GM23338 (cell line): ENCODE measurements at regions not wholly inside any gene's neighbourhood (a gene's known extent, or its start where the extent isn't known, plus 50 kb on each side); places are given as distances from the start of the nearest gene placed in this dataset.

Source experiments
- ATAC-seq: fragments of 200-7000 bp; cut with Tn5 transposase; 3 replicates; pipeline ENCODE4 v1.9.1; 2020
- DNase-seq: peaks from one replicate; pipeline ENCODE4 v3.0.0-alpha.2; 2015; ENCODE audit warnings: low spot score
- H2AFZ ChIP-seq: fragments of 200-600 bp; sonication (generic); 2 replicates; pipeline ENCODE4 v1.8.0; 2016; ENCODE audit warnings: antibody characterized with exemption, mild to moderate bottlenecking, moderate library complexity
- H3F3A ChIP-seq: fragments of 200-600 bp; sonication (generic); replicated peaks from 2 replicates; pipeline ENCODE4 v1.8.0; 2017; ENCODE audit warnings: antibody characterized with exemption, mixed run types, low read depth
- H3K27ac ChIP-seq: fragments of 200-600 bp; sonication (generic); 2 replicates; pipeline ENCODE4 v1.6.1; 2016; ENCODE audit warnings: low read depth
- H3K27me3 ChIP-seq: fragments of 200-600 bp; sonication (generic); 2 replicates; pipeline ENCODE4 v1.8.0; 2016; ENCODE audit warnings: mild to moderate bottlenecking, mixed run types, moderate library complexity; ENCODE audit not compliant: insufficient read depth
- H3K36me3 ChIP-seq: fragments of 200-600 bp; sonication (generic); 2 replicates; pipeline ENCODE4 v1.8.0; 2016; ENCODE audit warnings: mild to moderate bottlenecking; ENCODE audit not compliant: insufficient read depth
- H3K4me1 ChIP-seq: fragments of 200-600 bp; sonication (generic); 2 replicates; pipeline ENCODE4 v1.8.0; 2016; ENCODE audit warnings: mild to moderate bottlenecking, moderate library complexity; ENCODE audit not compliant: insufficient read depth
- H3K4me2 ChIP-seq: fragments of 200-600 bp; sonication (generic); 2 replicates; pipeline ENCODE4 v1.7.1; 2017; ENCODE audit warnings: mixed run types
- H3K4me3 ChIP-seq: fragments of 200-600 bp; sonication (generic); 2 replicates; pipeline ENCODE4 v1.6.1; 2016; ENCODE audit warnings: mixed run types
- H3K79me2 ChIP-seq: fragments of 200-600 bp; sonication (generic); replicated peaks from 2 replicates; pipeline ENCODE4 v1.8.0; 2017; ENCODE audit warnings: mild to moderate bottlenecking; ENCODE audit not compliant: insufficient read depth
- H3K9me2 ChIP-seq: fragments of 200-600 bp; sonication (generic); 2 replicates; pipeline ENCODE4 v1.8.0; 2017; ENCODE audit not compliant: insufficient read depth
- H4K20me1 ChIP-seq: fragments of 200-600 bp; sonication (generic); replicated peaks from 2 replicates; pipeline ENCODE4 v1.8.0; 2017; ENCODE audit warnings: mild to moderate bottlenecking; ENCODE audit not compliant: insufficient read depth
- H3K27ac Mint-ChIP-seq: 2 replicates; pipeline ENCODE4 v1.8.0; 2020; ENCODE audit warnings: inconsistent platforms, mild to moderate bottlenecking, moderate library complexity, mixed read lengths
- H3K27me3 Mint-ChIP-seq: 3 replicates; pipeline ENCODE4 v1.8.0; 2022; ENCODE audit warnings: low read depth, mild to moderate bottlenecking, moderate library complexity, mixed read lengths, inconsistent platforms; ENCODE audit not compliant: insufficient read depth, poor library complexity
- H3K36me3 Mint-ChIP-seq: 3 replicates; pipeline ENCODE4 v1.8.0; 2021; ENCODE audit warnings: low read depth, mild to moderate bottlenecking, inconsistent platforms, moderate library complexity, mixed read lengths
- H3K4me1 Mint-ChIP-seq: 3 replicates; pipeline ENCODE4 v1.8.0; 2020; ENCODE audit warnings: mild to moderate bottlenecking, inconsistent platforms, mixed read lengths
- H3K4me3 Mint-ChIP-seq: 3 replicates; pipeline ENCODE4 v1.8.0; 2021; ENCODE audit warnings: moderate library complexity, mild to moderate bottlenecking, inconsistent platforms, mixed read lengths
- H3K9me3 Mint-ChIP-seq: 3 replicates; pipeline ENCODE4 v1.8.0; 2020; ENCODE audit warnings: moderate library complexity, mild to moderate bottlenecking, inconsistent platforms, mixed read lengths
- CREB1 ChIP-seq: fragments of 250-450 bp; sonication (Bioruptor Pico); IDR thresholded peaks from 2 replicates; pipeline ENCODE4 v1.5.0; 2020; ENCODE audit warnings: low read depth, mild to moderate bottlenecking, moderate library complexity
- EZH2phosphoT487 ChIP-seq: fragments of 200-600 bp; sonication (generic); IDR thresholded peaks from one replicate; pipeline ENCODE4 v1.8.1; 2018; ENCODE audit warnings: antibody characterized with exemption; ENCODE audit not compliant: unreplicated experiment
- JUNB ChIP-seq: IDR thresholded peaks from one replicate; pipeline ENCODE4 v1.6.1; 2016; ENCODE audit warnings: antibody characterized with exemption; ENCODE audit not compliant: unreplicated experiment
- NANOG ChIP-seq: IDR thresholded peaks from 2 replicates; pipeline ENCODE4 v1.6.1; 2016; ENCODE audit warnings: antibody characterized with exemption, borderline replicate concordance
- POLR2AphosphoS5 ChIP-seq: IDR thresholded peaks from 2 replicates; pipeline ENCODE4 v1.6.1; 2016; ENCODE audit warnings: antibody characterized with exemption, low read depth
- STAT1 ChIP-seq: IDR thresholded peaks from one replicate; pipeline ENCODE4 v1.6.1; 2016; ENCODE audit warnings: antibody characterized with exemption; ENCODE audit not compliant: unreplicated experiment
- ZNF331 ChIP-seq: fragments of 250-450 bp; sonication (Bioruptor Pico); IDR thresholded peaks from 2 replicates; pipeline ENCODE4 v1.5.0; 2020; ENCODE audit warnings: low read depth, mild to moderate bottlenecking, moderate library complexity
- TF ChIP-seq, protein P1 (sequence below): fragments of 250-450 bp; sonication (Bioruptor Pico); IDR thresholded peaks from 2 replicates; pipeline ENCODE4 v1.5.0; 2020; ENCODE audit warnings: mild to moderate bottlenecking, moderate library complexity
- TF ChIP-seq, protein P2 (sequence below): IDR thresholded peaks from 2 replicates; pipeline ENCODE4 v1.6.1; 2016; ENCODE audit warnings: antibody characterized with exemption
- TF ChIP-seq, protein P3 (sequence below), 2 experiments: fragments of 200-600 bp in 1 of 2; sonication (generic) in 1 of 2; conservative IDR thresholded peaks; 2 replicates each; pipeline versions ENCODE4 v1.5.1 to v1.6.1; 2016 to 2017; ENCODE audit warnings: antibody characterized with exemption in 2 of 2, low read depth in 2 of 2, mild to moderate bottlenecking in 2 of 2, moderate library complexity in 1 of 2

DNA sequence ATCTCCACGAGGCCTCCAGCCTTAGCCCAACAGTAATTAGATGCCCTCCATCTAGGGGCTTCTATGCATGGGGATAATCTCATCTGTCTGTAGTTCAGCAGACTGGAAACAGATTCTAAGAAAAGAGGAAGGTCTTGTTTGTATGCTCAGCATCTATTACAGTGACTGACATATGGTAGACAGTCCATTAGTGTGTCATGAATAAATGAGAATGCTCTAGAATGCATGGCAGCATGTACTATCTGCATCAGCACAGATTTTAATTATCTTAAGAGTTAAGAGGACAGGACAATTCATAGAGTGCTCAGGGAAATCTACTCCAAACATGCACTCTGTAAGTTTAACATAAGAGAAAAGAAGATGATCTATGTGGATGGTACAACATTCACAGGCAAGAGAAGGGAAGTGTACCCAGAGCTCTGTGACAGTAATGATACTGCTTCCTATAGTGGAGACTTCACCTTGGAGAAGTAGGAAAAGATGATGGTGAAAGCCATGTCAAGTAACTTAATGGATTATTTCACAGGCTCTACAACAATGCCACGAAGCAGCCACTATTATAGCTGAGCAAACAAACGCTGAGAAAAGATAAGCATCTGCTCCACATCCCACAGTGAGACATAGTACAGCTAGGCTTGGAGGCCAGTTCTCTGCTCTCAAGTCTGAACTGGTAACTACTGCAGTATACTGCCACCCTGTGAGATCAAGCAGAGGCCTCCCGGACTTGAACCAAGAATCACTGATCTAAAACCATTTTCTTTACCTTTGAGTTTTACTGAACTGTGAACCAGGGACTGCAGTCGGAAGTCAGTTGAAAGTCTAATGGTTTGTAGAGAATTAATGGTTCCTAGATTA, 309.2 kb upstream of the SPTLC3 start (continued):
- TF ChIP-seq, protein P1, sequence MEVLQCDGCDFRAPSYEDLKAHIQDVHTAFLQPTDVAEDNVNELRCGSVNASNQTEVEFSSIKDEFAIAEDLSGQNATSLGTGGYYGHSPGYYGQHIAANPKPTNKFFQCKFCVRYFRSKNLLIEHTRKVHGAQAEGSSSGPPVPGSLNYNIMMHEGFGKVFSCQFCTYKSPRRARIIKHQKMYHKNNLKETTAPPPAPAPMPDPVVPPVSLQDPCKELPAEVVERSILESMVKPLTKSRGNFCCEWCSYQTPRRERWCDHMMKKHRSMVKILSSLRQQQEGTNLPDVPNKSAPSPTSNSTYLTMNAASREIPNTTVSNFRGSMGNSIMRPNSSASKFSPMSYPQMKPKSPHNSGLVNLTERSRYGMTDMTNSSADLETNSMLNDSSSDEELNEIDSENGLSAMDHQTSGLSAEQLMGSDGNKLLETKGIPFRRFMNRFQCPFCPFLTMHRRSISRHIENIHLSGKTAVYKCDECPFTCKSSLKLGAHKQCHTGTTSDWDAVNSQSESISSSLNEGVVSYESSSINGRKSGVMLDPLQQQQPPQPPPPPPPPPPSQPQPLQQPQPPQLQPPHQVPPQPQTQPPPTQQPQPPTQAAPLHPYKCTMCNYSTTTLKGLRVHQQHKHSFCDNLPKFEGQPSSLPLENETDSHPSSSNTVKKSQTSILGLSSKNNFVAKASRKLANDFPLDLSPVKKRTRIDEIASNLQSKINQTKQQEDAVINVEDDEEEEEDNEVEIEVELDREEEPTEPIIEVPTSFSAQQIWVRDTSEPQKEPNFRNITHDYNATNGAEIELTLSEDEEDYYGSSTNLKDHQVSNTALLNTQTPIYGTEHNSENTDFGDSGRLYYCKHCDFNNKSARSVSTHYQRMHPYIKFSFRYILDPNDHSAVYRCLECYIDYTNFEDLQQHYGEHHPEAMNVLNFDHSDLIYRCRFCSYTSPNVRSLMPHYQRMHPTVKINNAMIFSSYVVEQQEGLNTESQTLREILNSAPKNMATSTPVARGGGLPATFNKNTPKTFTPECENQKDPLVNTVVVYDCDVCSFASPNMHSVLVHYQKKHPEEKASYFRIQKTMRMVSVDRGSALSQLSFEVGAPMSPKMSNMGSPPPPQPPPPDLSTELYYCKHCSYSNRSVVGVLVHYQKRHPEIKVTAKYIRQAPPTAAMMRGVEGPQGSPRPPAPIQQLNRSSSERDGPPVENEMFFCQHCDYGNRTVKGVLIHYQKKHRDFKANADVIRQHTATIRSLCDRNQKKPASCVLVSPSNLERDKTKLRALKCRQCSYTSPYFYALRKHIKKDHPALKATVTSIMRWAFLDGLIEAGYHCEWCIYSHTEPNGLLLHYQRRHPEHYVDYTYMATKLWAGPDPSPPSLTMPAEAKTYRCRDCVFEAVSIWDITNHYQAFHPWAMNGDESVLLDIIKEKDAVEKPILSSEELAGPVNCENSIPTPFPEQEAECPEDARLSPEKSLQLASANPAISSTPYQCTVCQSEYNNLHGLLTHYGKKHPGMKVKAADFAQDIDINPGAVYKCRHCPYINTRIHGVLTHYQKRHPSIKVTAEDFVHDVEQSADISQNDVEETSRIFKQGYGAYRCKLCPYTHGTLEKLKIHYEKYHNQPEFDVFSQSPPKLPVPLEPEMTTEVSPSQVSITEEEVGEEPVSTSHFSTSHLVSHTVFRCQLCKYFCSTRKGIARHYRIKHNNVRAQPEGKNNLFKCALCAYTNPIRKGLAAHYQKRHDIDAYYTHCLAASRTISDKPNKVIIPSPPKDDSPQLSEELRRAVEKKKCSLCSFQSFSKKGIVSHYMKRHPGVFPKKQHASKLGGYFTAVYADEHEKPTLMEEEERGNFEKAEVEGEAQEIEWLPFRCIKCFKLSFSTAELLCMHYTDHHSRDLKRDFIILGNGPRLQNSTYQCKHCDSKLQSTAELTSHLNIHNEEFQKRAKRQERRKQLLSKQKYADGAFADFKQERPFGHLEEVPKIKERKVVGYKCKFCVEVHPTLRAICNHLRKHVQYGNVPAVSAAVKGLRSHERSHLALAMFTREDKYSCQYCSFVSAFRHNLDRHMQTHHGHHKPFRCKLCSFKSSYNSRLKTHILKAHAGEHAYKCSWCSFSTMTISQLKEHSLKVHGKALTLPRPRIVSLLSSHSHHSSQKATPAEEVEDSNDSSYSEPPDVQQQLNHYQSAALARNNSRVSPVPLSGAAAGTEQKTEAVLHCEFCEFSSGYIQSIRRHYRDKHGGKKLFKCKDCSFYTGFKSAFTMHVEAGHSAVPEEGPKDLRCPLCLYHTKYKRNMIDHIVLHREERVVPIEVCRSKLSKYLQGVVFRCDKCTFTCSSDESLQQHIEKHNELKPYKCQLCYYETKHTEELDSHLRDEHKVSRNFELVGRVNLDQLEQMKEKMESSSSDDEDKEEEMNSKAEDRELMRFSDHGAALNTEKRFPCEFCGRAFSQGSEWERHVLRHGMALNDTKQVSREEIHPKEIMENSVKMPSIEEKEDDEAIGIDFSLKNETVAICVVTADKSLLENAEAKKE (CRISPR knock-in tag): no peak
- TF ChIP-seq POLR2AphosphoS5 (no peak), STAT1 (no peak), JUNB (no peak)
- TF ChIP-seq, protein P2, sequence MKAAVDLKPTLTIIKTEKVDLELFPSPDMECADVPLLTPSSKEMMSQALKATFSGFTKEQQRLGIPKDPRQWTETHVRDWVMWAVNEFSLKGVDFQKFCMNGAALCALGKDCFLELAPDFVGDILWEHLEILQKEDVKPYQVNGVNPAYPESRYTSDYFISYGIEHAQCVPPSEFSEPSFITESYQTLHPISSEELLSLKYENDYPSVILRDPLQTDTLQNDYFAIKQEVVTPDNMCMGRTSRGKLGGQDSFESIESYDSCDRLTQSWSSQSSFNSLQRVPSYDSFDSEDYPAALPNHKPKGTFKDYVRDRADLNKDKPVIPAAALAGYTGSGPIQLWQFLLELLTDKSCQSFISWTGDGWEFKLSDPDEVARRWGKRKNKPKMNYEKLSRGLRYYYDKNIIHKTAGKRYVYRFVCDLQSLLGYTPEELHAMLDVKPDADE: no peak

DNA sequence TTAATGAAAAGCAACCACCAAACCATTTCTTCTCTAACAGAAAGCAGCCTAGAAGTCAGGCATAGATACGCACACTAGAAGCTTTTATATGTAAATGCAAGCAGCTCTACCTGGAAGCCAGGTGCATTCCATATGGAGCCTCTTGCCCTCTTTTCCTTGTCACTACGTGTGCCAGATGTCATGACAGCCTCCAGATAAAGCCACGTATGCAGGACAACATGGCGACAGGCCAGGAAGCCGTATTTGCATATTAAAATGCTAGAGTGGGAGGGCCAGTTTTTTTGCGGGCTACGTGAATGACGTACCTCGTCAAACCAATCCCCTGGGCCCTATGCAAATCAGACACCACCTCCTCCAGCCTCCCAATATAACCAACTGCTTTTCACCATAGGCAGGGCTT, 308.1 kb upstream of the SPTLC3 start:
- peaks cover 12% of the 10 kb centered on the region for H3K4me1 Mint-ChIP-seq
- peaks cover 4% of the 10 kb centered on the region for H3K27me3 Mint-ChIP-seq
- H3K4me3 ChIP-seq: no peak overlapping the region
- H3K27ac ChIP-seq: no peak overlapping the region
- peaks cover 13% of the 10 kb centered on the region for H3K9me2 ChIP-seq
- H3K4me1 ChIP-seq: peaks cover 9% of the 10 kb centered on the region
- no peaks in the 10 kb centered on the region for H3K36me3 ChIP-seq
- no peak overlapping the region for H2AFZ ChIP-seq
- H3K27me3 ChIP-seq: no peaks in the 10 kb centered on the region
- H3K4me3 Mint-ChIP-seq: no peak overlapping the region
- H3F3A ChIP-seq: no peaks in the 10 kb centered on the region
- no peaks in the 10 kb centered on the region for H3K9me3 Mint-ChIP-seq
- peak; percentile 54 for DNase-seq
- H3K79me2 ChIP-seq: no peaks in the 10 kb centered on the region
- H4K20me1 ChIP-seq: no peaks in the 10 kb centered on the region
- H3K36me3 Mint-ChIP-seq: peaks cover 6% of the 10 kb centered on the region; the same call in 1 of the 3 replicates
- 0 out of 2 replicates have a peak overlapping the region, but pooled peaks have one; percentile 15 for H3K4me2 ChIP-seq
- H3K27ac Mint-ChIP-seq: no peak overlapping the region
- peak; percentile 56 for ATAC-seq
- TF ChIP-seq EZH2phosphoT487 (no peak), CREB1 (CRISPR knock-in tag) (no peak), POLR2AphosphoS5 (no peak), JUNB (no peak), NANOG (no peak), ZNF331 (no peak), STAT1 (no peak)
- TF ChIP-seq, protein P3, sequence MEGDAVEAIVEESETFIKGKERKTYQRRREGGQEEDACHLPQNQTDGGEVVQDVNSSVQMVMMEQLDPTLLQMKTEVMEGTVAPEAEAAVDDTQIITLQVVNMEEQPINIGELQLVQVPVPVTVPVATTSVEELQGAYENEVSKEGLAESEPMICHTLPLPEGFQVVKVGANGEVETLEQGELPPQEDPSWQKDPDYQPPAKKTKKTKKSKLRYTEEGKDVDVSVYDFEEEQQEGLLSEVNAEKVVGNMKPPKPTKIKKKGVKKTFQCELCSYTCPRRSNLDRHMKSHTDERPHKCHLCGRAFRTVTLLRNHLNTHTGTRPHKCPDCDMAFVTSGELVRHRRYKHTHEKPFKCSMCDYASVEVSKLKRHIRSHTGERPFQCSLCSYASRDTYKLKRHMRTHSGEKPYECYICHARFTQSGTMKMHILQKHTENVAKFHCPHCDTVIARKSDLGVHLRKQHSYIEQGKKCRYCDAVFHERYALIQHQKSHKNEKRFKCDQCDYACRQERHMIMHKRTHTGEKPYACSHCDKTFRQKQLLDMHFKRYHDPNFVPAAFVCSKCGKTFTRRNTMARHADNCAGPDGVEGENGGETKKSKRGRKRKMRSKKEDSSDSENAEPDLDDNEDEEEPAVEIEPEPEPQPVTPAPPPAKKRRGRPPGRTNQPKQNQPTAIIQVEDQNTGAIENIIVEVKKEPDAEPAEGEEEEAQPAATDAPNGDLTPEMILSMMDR (conservative IDR thresholded peaks at IDR 0.05; ENCODE audit: low read depth in 2 of 2): no peak
- TF ChIP-seq, protein P2: no peak
